GM23248 (cell line): ENCODE measurements at regions not wholly inside any gene's neighbourhood (a gene's known extent, or its start where the extent isn't known, plus 50 kb on each side); places are given as distances from the start of the nearest gene placed in this dataset.

ENCODE experiments used
- DNase-seq: peaks from one replicate; pipeline ENCODE4 v3.0.0-alpha.2; 2015
- H2AFZ ChIP-seq: fragments of 200-600 bp; sonication (generic); 2 replicates; pipeline ENCODE4 v1.6.1; 2016; ENCODE audit warnings: antibody characterized with exemption
- H3F3A ChIP-seq: fragments of 200-600 bp; sonication (generic); 2 replicates; pipeline ENCODE4 v1.6.1; 2016; ENCODE audit warnings: mild to moderate bottlenecking, antibody characterized with exemption, mixed run types; ENCODE audit not compliant: insufficient read depth
- H3K27ac ChIP-seq: fragments of 200-600 bp; sonication (generic); 2 replicates; pipeline ENCODE4 v1.5.1; 2016; ENCODE audit warnings: mild to moderate bottlenecking
- H3K27me3 ChIP-seq: fragments of 200-600 bp; sonication (generic); replicated peaks from 2 replicates; pipeline ENCODE4 v1.6.1; 2016; ENCODE audit warnings: mild to moderate bottlenecking; ENCODE audit not compliant: insufficient read depth
- H3K36me3 ChIP-seq: fragments of 200-600 bp; sonication (generic); 2 replicates; pipeline ENCODE4 v1.6.1; 2016; ENCODE audit warnings: low read depth, mild to moderate bottlenecking
- H3K4me1 ChIP-seq: fragments of 200-600 bp; sonication (generic); 2 replicates; pipeline ENCODE4 v1.6.1; 2016; ENCODE audit warnings: mild to moderate bottlenecking; ENCODE audit not compliant: insufficient read depth
- H3K4me2 ChIP-seq: fragments of 200-600 bp; sonication (generic); one replicate; pipeline ENCODE4 v1.6.1; 2016; ENCODE audit warnings: mild to moderate bottlenecking; ENCODE audit not compliant: unreplicated experiment
- H3K4me3 ChIP-seq: fragments of 200-600 bp; sonication (generic); 2 replicates; pipeline ENCODE4 v1.5.1; 2016; ENCODE audit warnings: mild to moderate bottlenecking
- H3K79me2 ChIP-seq: fragments of 200-600 bp; sonication (generic); 2 replicates; pipeline ENCODE4 v1.6.1; 2016; ENCODE audit warnings: mild to moderate bottlenecking; ENCODE audit not compliant: insufficient read depth
- H3K9ac ChIP-seq: fragments of 200-600 bp; sonication (generic); 2 replicates; pipeline ENCODE4 v1.6.1; 2016; ENCODE audit warnings: mild to moderate bottlenecking
- H3K9me2 ChIP-seq: fragments of 200-600 bp; sonication (generic); 2 replicates; pipeline ENCODE4 v1.6.1; 2016; ENCODE audit warnings: mixed run types, mild to moderate bottlenecking, moderate library complexity; ENCODE audit not compliant: insufficient read depth
- H3K9me3 ChIP-seq: fragments of 200-600 bp; sonication (generic); one replicate; pipeline ENCODE4 v1.6.1; 2017; ENCODE audit warnings: low read depth
- H4K20me1 ChIP-seq: fragments of 200-600 bp; sonication (generic); 2 replicates; pipeline ENCODE4 v1.6.0; 2016; ENCODE audit not compliant: insufficient read depth
- EZH2 ChIP-seq: fragments of 200-600 bp; sonication (generic); IDR thresholded peaks from 2 replicates; pipeline ENCODE4 v1.6.1; 2018; ENCODE audit warnings: antibody characterized with exemption, mild to moderate bottlenecking; ENCODE audit not compliant: insufficient read depth, poor library complexity, severe bottlenecking
- EZH2phosphoT487 ChIP-seq: fragments of 200-600 bp; sonication (generic); IDR thresholded peaks from 2 replicates; pipeline ENCODE4 v1.6.1; 2018; ENCODE audit warnings: antibody characterized with exemption, moderate library complexity, mild to moderate bottlenecking, low read depth; ENCODE audit not compliant: insufficient read depth
- WGBS, 2 experiments: methylation state at CpG; one replicate each; pipeline ENCODE4 v1.1.6; 2015 to 2017; ENCODE audit warnings: low lambda C conversion rate in 2 of 2, low coverage in 1 of 2; ENCODE audit errors: missing lambda C conversion rate in 2 of 2; 5-methylcytosine and 5-hydroxymethylcytosine counted together
- in situ Hi-C: fragments of 300-500 bp; cut with MboI; formaldehyde crosslinking; loops from 2 replicates; pipeline ENCODE4 v1.15.0; 2020

GRCh38 chr4:142975618-142976017, 129.5 kb upstream of the INPP4B start:
- Histone ChIP-seq H4K20me1 (no peaks in the 10 kb centered on the region), H3K27ac (no peak overlapping the region), H3K4me1 (no peaks in the 10 kb centered on the region), H3K4me2 (no peak overlapping the region), H3K9ac (no peak overlapping the region), H3F3A (no peaks in the 10 kb centered on the region), H2AFZ (no peak overlapping the region), H3K79me2 (no peaks in the 10 kb centered on the region), H3K9me2 (no peaks in the 10 kb centered on the region), H3K9me3 (no peaks in the 10 kb centered on the region), H3K4me3 (no peak overlapping the region), H3K36me3 (no peaks in the 10 kb centered on the region), H3K27me3 (peaks cover 12% of the 10 kb centered on the region)
- TF ChIP-seq EZH2phosphoT487 (no peak), EZH2 (no peak)
- DNase-seq = no peak
- WGBS, 2 experiments = 0% methylated on average over 1 of the region's 1 CpG
- in situ Hi-C loops = loop anchor here (25.0 kb wide), 1 partner anchor 512 kb away; no protein-coding TSS in a partner anchor

DNA sequence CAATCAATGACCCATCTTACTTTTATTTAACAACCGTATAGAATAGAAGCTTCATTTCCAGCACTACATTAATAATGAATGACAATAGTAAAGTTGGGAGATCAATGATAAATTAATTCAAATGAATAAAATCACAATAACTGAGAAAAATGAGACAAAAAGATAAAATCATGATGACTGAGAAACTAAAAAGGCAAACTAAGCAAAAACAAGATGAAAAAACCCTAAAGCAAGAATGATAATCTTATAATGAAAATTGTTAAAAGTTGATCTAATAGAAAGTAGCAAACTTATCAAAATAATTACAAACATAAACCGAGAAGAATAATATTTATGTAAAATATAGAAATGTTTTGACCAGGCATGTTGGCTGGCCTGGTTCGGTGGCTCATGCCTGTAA, 130.4 kb upstream of the INPP4B start:
- Histone ChIP-seq H3K4me1 (no peaks in the 10 kb centered on the region), H3K4me3 (no peak overlapping the region), H3K4me2 (no peak overlapping the region), H3K27me3 (peaks cover 16% of the 10 kb centered on the region), H3K9me2 (no peaks in the 10 kb centered on the region), H3K79me2 (no peaks in the 10 kb centered on the region), H3K9ac (no peak overlapping the region), H3K9me3 (no peaks in the 10 kb centered on the region), H2AFZ (no peak overlapping the region), H3F3A (no peaks in the 10 kb centered on the region), H3K36me3 (no peaks in the 10 kb centered on the region), H3K27ac (no peak overlapping the region), H4K20me1 (no peaks in the 10 kb centered on the region)
- in situ Hi-C loops = loop anchor here (25.0 kb wide), 1 partner anchor 511 kb away; no protein-coding TSS in a partner anchor
- TF ChIP-seq EZH2 = no peak
- WGBS, 2 experiments = 57 to 73% methylated on average over 3 of the region's 3 CpGs
- no peak for DNase-seq

DNA sequence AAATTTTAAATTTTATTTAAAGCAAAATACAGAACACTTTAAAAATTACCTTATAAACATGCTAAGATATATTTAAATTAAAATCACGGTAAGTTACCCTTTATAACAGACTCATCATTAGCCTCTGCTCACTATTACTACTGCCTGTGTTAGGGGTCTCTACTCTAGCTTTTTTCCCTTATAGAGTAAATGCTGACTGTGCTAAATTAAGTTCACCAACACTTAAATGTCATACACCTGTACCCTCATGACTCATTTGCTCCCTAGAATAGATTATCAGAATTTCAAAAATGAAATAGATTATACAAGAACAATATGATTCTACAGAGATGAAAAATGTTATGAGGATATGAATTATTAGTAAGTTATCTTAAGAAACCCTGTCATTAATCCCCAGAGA, 131.1 kb upstream of the INPP4B start:
- no peaks in the 10 kb centered on the region for H3K9me3 ChIP-seq
- 82 to 83% methylated on average over 1 of the region's 1 CpG for WGBS, 2 experiments

GRCh38 chr4:142983065-142983464, 137.0 kb upstream of the INPP4B start:
- no peak overlapping the region for H3K4me3 ChIP-seq
- H4K20me1 ChIP-seq = no peaks in the 10 kb centered on the region
- no peak overlapping the region for H3K4me2 ChIP-seq
- H3K36me3 ChIP-seq = no peaks in the 10 kb centered on the region
- in situ Hi-C loops = loop anchor here (25.0 kb wide), 1 partner anchor 504 kb away; no protein-coding TSS in a partner anchor
- H2AFZ ChIP-seq = no peak overlapping the region
- no peak overlapping the region for H3K9ac ChIP-seq
- TF ChIP-seq EZH2 (no peak), EZH2phosphoT487 (no peak)
- no peak for DNase-seq
- H3K79me2 ChIP-seq = no peaks in the 10 kb centered on the region
- H3K27ac ChIP-seq = no peak overlapping the region
- 7% methylated on average over 3 of the region's 3 CpGs for WGBS, 2 experiments
- no peaks in the 10 kb centered on the region for H3K9me2 ChIP-seq
- no peaks in the 10 kb centered on the region for H3K9me3 ChIP-seq
- no peaks in the 10 kb centered on the region for H3K4me1 ChIP-seq
- H3K27me3 ChIP-seq = peaks cover 28% of the 10 kb centered on the region
- no peaks in the 10 kb centered on the region for H3F3A ChIP-seq

More for the DNA sequence above, 131.1 kb upstream of the INPP4B start:
- in situ Hi-C loops = loop anchor here (25.0 kb wide), 1 partner anchor 510 kb away; no protein-coding TSS in a partner anchor
- Histone ChIP-seq H3F3A (no peaks in the 10 kb centered on the region), H3K4me3 (no peak overlapping the region), H3K9ac (no peak overlapping the region), H4K20me1 (no peaks in the 10 kb centered on the region), H3K36me3 (no peaks in the 10 kb centered on the region), H3K4me2 (no peak overlapping the region), H2AFZ (no peak overlapping the region), H3K4me1 (no peaks in the 10 kb centered on the region), H3K27me3 (peaks cover 23% of the 10 kb centered on the region), H3K27ac (no peak overlapping the region), H3K79me2 (no peaks in the 10 kb centered on the region), H3K9me2 (no peaks in the 10 kb centered on the region)
- no peak for TF ChIP-seq EZH2phosphoT487
- no peak for TF ChIP-seq EZH2
- no peak for DNase-seq

DNA sequence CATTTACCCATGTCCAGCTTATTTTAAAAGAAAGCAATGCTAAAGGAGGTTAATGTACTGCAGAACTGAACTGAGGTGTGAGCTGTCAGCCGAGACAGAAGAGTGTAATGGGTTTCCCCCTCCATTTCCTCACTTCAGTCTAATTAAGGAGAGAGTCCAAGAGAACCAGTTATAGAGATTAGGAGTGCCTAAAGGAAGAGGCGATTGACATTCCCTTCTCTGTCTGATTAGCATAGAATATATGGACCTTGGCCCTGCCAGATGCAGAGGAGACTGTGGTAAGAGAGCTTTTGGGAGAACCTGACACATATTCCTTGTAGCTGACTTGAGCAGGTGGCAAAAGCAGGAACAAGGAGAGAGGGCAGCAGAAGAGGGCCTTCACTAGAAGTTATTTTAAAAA, 137.5 kb upstream of the INPP4B start:
- Histone ChIP-seq H3K4me1 (no peaks in the 10 kb centered on the region), H3K79me2 (no peaks in the 10 kb centered on the region), H3K9me3 (no peaks in the 10 kb centered on the region), H3K9me2 (no peaks in the 10 kb centered on the region), H2AFZ (no peak overlapping the region), H3K36me3 (no peaks in the 10 kb centered on the region), H3F3A (no peaks in the 10 kb centered on the region), H3K4me2 (no peak overlapping the region), H3K4me3 (no peak overlapping the region), H3K27ac (no peak overlapping the region), H3K9ac (no peak overlapping the region), H4K20me1 (no peaks in the 10 kb centered on the region), H3K27me3 (peaks cover 25% of the 10 kb centered on the region)
- in situ Hi-C loops = loop anchor here (25.0 kb wide), 1 partner anchor 504 kb away; no protein-coding TSS in a partner anchor
- WGBS, 2 experiments = 54 to 63% methylated on average over 2 of the region's 2 CpGs
- DNase-seq = no peak
- TF ChIP-seq EZH2phosphoT487 (no peak), EZH2 (no peak)
